ENCODE measurements at regions not wholly inside any gene's neighbourhood (a gene's known extent, or its start where the extent isn't known, plus 50 kb on each side); places are given as distances from the start of the nearest gene placed in this dataset.

DNA sequence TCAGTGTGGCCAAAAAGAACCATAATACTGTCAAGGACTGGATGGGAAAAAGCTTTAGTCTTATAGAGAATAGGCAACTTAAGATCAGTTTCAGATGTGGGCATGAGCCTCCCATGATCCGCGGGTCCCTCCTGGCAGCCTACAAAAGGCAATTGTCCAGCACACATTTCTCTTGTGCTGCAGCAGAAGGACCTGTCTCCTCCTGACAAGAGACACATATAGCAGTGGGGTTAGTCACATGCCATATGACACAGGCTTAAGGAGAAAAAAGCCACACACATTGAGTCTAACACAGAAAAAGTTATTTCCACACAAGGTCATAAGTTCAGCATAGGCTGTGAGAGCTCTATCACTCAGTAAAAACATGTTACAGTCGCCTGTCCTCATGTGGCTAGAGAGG, 1378.7 kb upstream of the PRR20A start:
- no peak for DNase-seq (ENCODE audit: low read depth)
- no peak overlapping the region for H3K4me3 ChIP-seq (ENCODE audit: low read depth, low read length)
- TF ChIP-seq, protein P1, sequence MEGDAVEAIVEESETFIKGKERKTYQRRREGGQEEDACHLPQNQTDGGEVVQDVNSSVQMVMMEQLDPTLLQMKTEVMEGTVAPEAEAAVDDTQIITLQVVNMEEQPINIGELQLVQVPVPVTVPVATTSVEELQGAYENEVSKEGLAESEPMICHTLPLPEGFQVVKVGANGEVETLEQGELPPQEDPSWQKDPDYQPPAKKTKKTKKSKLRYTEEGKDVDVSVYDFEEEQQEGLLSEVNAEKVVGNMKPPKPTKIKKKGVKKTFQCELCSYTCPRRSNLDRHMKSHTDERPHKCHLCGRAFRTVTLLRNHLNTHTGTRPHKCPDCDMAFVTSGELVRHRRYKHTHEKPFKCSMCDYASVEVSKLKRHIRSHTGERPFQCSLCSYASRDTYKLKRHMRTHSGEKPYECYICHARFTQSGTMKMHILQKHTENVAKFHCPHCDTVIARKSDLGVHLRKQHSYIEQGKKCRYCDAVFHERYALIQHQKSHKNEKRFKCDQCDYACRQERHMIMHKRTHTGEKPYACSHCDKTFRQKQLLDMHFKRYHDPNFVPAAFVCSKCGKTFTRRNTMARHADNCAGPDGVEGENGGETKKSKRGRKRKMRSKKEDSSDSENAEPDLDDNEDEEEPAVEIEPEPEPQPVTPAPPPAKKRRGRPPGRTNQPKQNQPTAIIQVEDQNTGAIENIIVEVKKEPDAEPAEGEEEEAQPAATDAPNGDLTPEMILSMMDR (conservative IDR thresholded peaks at IDR 0.05; ENCODE audit: low read depth, low read length): no peak

DNA sequence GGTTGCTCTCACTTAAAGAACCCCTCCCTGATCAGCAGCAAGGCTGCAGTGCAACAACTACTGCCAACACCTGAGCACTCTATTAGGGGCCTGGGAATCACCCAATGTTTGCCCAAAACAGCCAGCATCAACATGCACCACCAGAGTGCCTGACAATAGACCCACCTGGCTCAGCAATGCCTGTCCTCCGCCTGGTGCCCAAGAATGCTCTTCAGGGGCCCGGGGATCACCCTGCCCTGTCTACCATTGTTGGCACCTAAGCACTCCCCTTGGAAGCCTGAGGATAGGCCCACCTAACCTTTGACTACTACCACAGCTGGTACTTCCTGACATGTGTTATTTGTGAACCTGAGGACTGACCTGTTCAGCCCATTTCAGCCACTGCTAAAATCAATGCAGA, 1363.1 kb upstream of the PRR20A start:
- no peak overlapping the region for H3K4me3 ChIP-seq (ENCODE audit: low read depth, low read length)
- TF ChIP-seq, protein P1 (conservative IDR thresholded peaks at IDR 0.05; ENCODE audit: low read depth, low read length): no peak
- DNase-seq (ENCODE audit: low read depth): no peak

DNA sequence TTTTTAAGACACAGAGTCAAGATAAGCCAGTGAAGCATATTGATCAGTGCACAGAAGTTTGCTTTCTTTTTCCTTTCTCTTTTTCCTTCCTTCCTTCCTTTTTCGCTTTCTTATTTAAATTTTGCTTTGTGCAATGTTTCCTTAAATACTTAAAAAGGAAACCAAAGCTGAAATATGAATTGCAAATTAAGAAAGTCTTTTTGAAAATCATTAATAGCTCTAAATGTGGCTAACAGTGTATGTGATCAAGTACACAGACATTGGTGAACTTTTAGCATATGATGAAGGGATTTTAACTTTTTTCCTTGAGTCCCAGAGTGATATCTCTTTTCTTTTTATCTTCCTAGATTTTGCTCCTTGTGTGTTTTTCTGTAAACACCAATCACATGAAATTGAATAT, 1356.9 kb upstream of the PRR20A start:
- no peak overlapping the region for H3K4me3 ChIP-seq (ENCODE audit: low read depth, low read length)
- no peak for DNase-seq (ENCODE audit: low read depth)
- TF ChIP-seq, protein P1 (conservative IDR thresholded peaks at IDR 0.05; ENCODE audit: low read depth, low read length): no peak

DNA sequence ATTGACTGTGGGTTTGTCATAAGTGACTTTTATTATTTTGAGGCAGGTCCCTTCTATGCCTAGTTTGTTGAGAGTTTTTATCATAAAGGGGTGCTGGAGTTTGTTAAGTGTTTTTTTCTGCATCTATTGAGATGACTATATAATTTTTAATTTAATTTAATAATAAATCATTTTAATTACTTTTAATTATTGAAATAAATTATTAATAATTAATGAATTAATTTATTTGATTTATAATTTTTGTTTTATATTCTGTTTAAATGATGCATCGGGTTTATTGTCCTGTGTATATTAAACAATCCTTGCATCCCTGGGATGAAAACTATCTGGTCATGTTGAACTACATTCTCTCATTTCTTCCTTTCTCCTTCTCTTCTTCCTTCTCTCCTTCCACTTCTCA, 1352.2 kb upstream of the PRR20A start:
- no peak for DNase-seq (ENCODE audit: low read depth)
- TF ChIP-seq, protein P1 (conservative IDR thresholded peaks at IDR 0.05; ENCODE audit: low read depth, low read length): no peak

DNA sequence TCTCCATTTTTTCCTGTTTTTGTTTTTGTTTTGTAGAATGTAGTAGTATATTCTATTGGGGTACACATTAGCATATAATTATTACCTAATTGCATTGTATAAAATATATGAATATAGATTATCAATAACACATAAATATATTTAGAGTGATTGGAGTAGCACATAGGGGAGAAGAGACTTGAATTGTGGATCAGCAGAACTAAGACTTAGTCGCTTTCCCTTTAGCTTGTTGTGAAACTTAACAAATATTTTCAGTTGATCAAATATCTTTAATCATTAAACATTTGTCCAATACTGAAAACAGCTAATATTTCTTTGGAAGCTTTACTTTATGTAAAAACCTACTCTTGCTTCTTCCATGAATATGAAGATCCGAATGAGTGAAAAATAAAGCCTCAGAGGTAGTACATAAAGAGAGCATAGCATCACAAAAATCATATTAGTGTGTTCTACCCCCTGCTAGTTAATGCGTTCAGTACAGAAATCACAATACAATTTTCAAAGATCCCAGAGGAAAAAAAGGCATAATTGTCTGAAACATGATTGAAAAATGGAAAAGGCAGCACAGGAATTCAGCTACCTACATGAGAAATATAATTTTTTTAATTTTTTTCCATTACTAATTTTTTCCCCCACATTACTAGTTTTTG, 1348.0 kb upstream of the PRR20A start:
- TF ChIP-seq, protein P1 (conservative IDR thresholded peaks at IDR 0.05; ENCODE audit: low read depth, low read length): no peak
- H3K4me3 ChIP-seq (ENCODE audit: low read depth, low read length): no peak overlapping the region
- no peak for DNase-seq (ENCODE audit: low read depth)

More for the DNA sequence above, 1352.2 kb upstream of the PRR20A start:
- no peak overlapping the region for H3K4me3 ChIP-seq (ENCODE audit: low read depth, low read length)

DNA sequence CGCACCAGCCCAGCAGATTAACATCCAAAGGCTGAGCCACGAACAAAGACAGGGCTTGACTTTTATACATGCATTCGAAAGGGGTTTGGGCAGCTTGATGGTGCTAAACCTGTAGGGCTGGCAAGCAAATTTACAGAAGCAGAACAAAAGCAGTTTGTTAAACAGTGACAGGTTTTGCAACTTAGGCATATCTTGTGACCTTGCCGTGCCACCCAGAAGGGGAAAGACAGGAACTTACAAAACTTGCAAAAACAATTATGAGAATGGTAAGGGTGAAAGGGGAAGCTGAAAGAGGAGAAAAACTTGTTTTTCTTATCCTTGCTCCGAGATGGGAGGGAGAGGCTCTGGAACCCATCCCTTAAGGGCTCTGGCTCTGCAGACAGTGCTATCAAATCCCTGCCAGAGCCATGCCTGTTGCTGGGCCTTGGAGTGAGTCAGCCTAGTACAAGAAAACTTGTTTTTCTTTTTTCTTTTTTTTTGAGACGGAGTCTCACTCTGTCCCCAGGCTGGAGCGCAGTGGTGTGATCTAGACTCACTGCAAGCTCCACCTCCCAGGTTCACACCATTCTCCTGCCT, 1325.2 kb upstream of the PRR20A start:
- H3K4me3 ChIP-seq (ENCODE audit: low read depth, low read length): no peak overlapping the region
- DNase-seq (ENCODE audit: low read depth): no peak
- TF ChIP-seq, protein P1 (conservative IDR thresholded peaks at IDR 0.05; ENCODE audit: low read depth, low read length): no peak

Measured in epithelial cell of proximal tubule (primary cell).